Parathyroid adenoma (tissue), 2 donors: ENCODE measurements at regions not wholly inside any gene's neighbourhood (a gene's known extent, or its start where the extent isn't known, plus 50 kb on each side); places are given as distances from the start of the nearest gene placed in this dataset.

ENCODE experiments used
- H2AFZ ChIP-seq: fragments of 300-600 bp; sonication (generic); one replicate; pipeline ENCODE4 v1.7.0; 2017; ENCODE audit warnings: antibody characterized with exemption, mild to moderate bottlenecking
- H3K27ac ChIP-seq: fragments of 300-600 bp; sonication (generic); one replicate; pipeline ENCODE4 v1.7.0; 2017
- H3K27me3 ChIP-seq: fragments of 300-600 bp; sonication (generic); one replicate; pipeline ENCODE4 v1.7.0; 2017; ENCODE audit warnings: low read length; ENCODE audit not compliant: control insufficient read depth, insufficient read depth
- H3K36me3 ChIP-seq: fragments of 300-600 bp; sonication (generic); one replicate; pipeline ENCODE4 v1.7.0; 2017; ENCODE audit warnings: low read length; ENCODE audit not compliant: control insufficient read depth, insufficient read depth
- H3K4me1 ChIP-seq: fragments of 300-600 bp; sonication (generic); one replicate; pipeline ENCODE4 v1.7.0; 2017; ENCODE audit warnings: control low read depth
- H3K4me2 ChIP-seq: fragments of 300-600 bp; sonication (generic); one replicate; pipeline ENCODE4 v1.7.0; 2017; ENCODE audit warnings: low read length
- H3K4me3 ChIP-seq: fragments of 300-600 bp; sonication (generic); one replicate; pipeline ENCODE4 v1.7.0; 2017; ENCODE audit warnings: low read depth, low read length
- H3K79me2 ChIP-seq: fragments of 300-600 bp; sonication (generic); one replicate; pipeline ENCODE4 v1.7.0; 2017; ENCODE audit warnings: control low read depth
- H3K9ac ChIP-seq: fragments of 300-600 bp; sonication (generic); one replicate; pipeline ENCODE4 v1.7.0; 2017; ENCODE audit warnings: mild to moderate bottlenecking
- H3K9me3 ChIP-seq: fragments of 300-600 bp; sonication (generic); one replicate; pipeline ENCODE4 v1.7.0; 2017; ENCODE audit warnings: low read length; ENCODE audit not compliant: control insufficient read depth
- CTCF ChIP-seq: fragments of 300-600 bp; sonication (generic); IDR thresholded peaks from one replicate; pipeline ENCODE4 v1.7.0; 2017; ENCODE audit warnings: antibody characterized with exemption, mild to moderate bottlenecking
- donor health status: primary hyperparathyroidism.

DNA sequence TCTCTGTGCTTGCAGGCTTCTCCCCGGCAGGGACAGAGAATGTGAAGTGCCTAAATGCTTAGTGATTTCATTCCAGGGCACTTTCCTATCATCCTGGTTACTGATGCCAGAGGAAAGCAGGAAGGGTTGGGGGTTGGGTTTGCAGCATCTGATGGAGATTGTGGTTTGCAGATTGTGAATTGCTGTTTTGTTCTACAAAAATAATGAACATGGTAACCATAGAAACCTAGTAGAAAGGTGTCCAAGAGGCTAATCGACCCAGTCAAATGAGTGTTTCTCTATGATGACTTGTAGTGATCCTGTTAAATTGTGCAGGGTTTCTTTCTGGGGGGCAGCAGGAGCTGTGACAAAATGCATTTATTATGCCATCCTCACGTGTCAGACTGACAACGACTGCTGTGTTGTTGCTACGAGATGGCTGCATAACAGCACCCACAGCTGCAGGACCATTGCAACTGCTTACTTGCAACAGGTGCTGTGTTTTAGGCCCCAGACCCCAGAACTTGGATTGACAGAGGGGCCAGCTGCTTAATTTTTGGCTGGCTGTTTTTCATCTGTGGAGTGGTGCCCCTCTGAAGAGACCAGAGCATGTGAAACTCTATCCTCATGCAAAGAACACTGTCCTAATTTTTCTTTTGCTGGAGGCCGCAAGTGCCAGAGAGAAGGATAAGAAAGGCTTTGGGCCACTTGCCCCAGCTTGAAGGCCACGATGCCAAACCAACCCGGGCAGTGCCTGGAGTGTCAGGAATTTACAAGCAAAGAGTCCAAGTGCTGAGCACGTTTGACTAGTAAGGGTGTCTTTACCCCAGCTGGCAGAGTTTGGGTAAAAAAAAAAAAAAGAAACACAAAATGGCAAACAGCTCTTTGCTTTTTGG lies 397.8 kb downstream of the GADD45G start:
- Histone ChIP-seq H3K4me1 (peaks cover 37% of the 10 kb centered on the region), H2AFZ (peak overlapping the region; percentile 54), H3K9ac (no peak overlapping the region), H3K4me3 (no peak overlapping the region), H3K79me2 (no peaks in the 10 kb centered on the region), H3K36me3 (no peaks in the 10 kb centered on the region), H3K4me2 (peak overlapping the region; percentile 8), H3K27me3 (no peaks in the 10 kb centered on the region), H3K27ac (peak overlapping the region; percentile 98), H3K9me3 (no peaks in the 10 kb centered on the region)
- TF ChIP-seq CTCF, result no peak

DNA sequence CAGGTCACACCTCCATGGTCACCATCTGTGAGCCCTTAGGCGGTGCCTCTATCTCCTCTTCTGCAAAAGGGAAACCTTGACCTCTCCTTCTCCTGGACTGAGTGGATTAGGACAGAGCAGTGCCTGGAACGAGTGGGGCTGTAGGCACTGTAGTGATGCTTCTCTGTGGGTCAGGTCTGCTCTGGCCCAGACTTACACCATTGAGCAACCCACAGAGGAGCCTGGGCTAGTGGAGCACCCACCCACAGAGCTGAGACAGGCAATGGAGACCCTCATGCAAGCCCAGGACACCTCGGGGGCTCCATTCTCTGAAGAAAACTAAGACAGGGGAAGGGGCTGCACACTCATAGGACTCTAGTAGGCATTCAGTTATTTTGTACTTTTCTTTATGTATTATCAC lies 400.6 kb downstream of the GADD45G start:
- H3K4me3 ChIP-seq, result no peak overlapping the region
- H3K9ac ChIP-seq, result no peak overlapping the region
- no peaks in the 10 kb centered on the region for H3K9me3 ChIP-seq
- H2AFZ ChIP-seq, result no peak overlapping the region
- peaks cover 26% of the 10 kb centered on the region for H3K4me1 ChIP-seq
- H3K4me2 ChIP-seq, result no peak overlapping the region
- TF ChIP-seq CTCF, result no peak
- H3K27me3 ChIP-seq, result no peaks in the 10 kb centered on the region
- H3K79me2 ChIP-seq, result no peaks in the 10 kb centered on the region
- no peak overlapping the region for H3K27ac ChIP-seq
- H3K36me3 ChIP-seq, result no peaks in the 10 kb centered on the region

- Histone ChIP-seq H3K27me3 (no peaks in the 10 kb centered on the region), H3K4me2 (no peak overlapping the region), H3K36me3 (no peaks in the 10 kb centered on the region), H3K79me2 (no peaks in the 10 kb centered on the region), H2AFZ (peak overlapping the region; percentile 63), H3K9ac (no peak overlapping the region), H3K9me3 (no peaks in the 10 kb centered on the region), H3K4me1 (peaks cover 6% of the 10 kb centered on the region), H3K4me3 (no peak overlapping the region), H3K27ac (peak overlapping the region; percentile 33)
- no peak for TF ChIP-seq CTCF
Observed at GRCh38 chr9:90007516-90008440, 403.0 kb downstream of the GADD45G start.

- Histone ChIP-seq H3K79me2 (no peaks in the 10 kb centered on the region), H3K36me3 (no peaks in the 10 kb centered on the region), H3K4me3 (no peak overlapping the region), H3K27me3 (no peaks in the 10 kb centered on the region), H3K27ac (no peak overlapping the region), H3K9ac (no peak overlapping the region), H3K9me3 (no peaks in the 10 kb centered on the region), H3K4me1 (peaks cover 4% of the 10 kb centered on the region), H3K4me2 (no peak overlapping the region), H2AFZ (no peak overlapping the region)
- TF ChIP-seq CTCF, result no peak
Observed at GRCh38 chr9:90009447-90009846, 404.6 kb downstream of the GADD45G start.
